ENCODE measurements at regions not wholly inside any gene's neighbourhood (a gene's known extent, or its start where the extent isn't known, plus 50 kb on each side); places are given as distances from the start of the nearest gene placed in this dataset.

DNA sequence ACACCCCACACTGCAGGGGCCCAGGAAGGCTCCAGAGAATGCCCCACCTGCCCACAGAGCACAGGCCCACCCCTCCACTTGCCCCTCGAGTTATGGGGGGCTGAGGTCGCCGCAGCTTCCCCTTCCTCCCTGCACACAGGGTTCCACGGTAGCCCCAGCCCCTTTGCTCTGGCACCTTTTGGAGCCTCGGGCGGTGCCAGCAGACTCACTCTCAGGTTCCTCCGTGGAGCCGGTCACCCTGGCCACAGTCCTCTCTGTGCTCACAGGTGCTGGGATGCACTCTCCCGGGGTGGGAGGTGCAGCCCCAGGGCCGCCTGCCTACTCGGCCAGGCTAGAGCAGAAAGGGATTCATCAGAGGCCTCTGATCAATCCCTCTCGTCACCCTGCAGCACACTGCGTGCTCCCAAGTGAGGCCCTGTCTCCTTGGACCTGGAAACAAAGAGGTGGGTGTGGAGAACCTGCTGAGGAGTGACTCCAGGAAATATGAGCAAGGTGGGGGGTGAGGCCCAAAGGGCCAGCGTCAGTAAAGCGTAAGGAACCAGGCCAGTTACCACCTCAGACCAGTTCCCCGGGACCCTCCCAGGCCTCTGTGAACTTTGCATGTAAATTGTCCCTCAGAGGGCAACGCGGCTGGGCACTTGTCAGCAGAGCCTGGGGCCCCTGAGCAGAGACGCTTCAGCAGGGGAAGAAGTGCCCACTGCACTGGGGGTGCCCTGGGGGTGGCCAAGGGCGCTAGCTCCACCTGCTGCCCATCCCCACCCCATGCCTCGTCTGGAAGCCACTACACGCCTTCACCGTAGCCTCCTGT, 167.8 kb downstream of the OLFM1 start:
- CTCF ChIA-PET = no interaction called here
- DNase-seq (ENCODE audit: extremely low spot score) = no peak
- TF ChIP-seq HDGF (IDR thresholded peaks at IDR 0.05; ENCODE audit: borderline replicate concordance) (no peak), FOXK2 (IDR thresholded peaks at IDR 0.05) (no peak), FOXM1 (IDR thresholded peaks at IDR 0.05; ENCODE audit: borderline replicate concordance) (no peak), TARDBP (IDR thresholded peaks at IDR 0.05) (no peak), ELF4 (IDR thresholded peaks at IDR 0.05) (no peak), SP1 (IDR thresholded peaks at IDR 0.05) (no peak), NFRKB (IDR thresholded peaks at IDR 0.05) (no peak), SUZ12 (IDR thresholded peaks at IDR 0.05) (no peak), FOXA1 (IDR thresholded peaks at IDR 0.05) (no peak), BHLHE40 (IDR thresholded peaks at IDR 0.05; ENCODE audit: borderline replicate concordance) (no peak), ZNF384 (IDR thresholded peaks at IDR 0.05) (no peak), LEF1 (IDR thresholded peaks at IDR 0.05; ENCODE audit: borderline replicate concordance) (no peak), ARNT (IDR thresholded peaks at IDR 0.05) (no peak), CTBP1 (IDR thresholded peaks at IDR 0.05; ENCODE audit: borderline replicate concordance) (no peak), L3MBTL2 (conservative IDR thresholded peaks at IDR 0.05) (no peak)
- TF ChIP-seq, protein P1, sequence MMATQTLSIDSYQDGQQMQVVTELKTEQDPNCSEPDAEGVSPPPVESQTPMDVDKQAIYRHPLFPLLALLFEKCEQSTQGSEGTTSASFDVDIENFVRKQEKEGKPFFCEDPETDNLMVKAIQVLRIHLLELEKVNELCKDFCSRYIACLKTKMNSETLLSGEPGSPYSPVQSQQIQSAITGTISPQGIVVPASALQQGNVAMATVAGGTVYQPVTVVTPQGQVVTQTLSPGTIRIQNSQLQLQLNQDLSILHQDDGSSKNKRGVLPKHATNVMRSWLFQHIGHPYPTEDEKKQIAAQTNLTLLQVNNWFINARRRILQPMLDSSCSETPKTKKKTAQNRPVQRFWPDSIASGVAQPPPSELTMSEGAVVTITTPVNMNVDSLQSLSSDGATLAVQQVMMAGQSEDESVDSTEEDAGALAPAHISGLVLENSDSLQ (IDR thresholded peaks at IDR 0.05) = no peak
- POLR2A ChIA-PET = no interaction called here

- ChIA-PET CTCF (interaction anchor here (0.6 kb wide), 1 partner anchor 19 kb away, joined by 3 read pairs; no protein-coding TSS in a partner anchor), POLR2A (no interaction called here)
- DNase-seq (ENCODE audit: extremely low spot score) = no peak
- TF ChIP-seq TARDBP (IDR thresholded peaks at IDR 0.05) (no peak), FOXA1 (IDR thresholded peaks at IDR 0.05) (no peak), SP1 (IDR thresholded peaks at IDR 0.05) (no peak), L3MBTL2 (conservative IDR thresholded peaks at IDR 0.05) (no peak), NFRKB (IDR thresholded peaks at IDR 0.05) (no peak), ZNF384 (IDR thresholded peaks at IDR 0.05) (no peak), FOXK2 (IDR thresholded peaks at IDR 0.05) (no peak), ARNT (IDR thresholded peaks at IDR 0.05) (no peak), CTBP1 (IDR thresholded peaks at IDR 0.05; ENCODE audit: borderline replicate concordance) (no peak), LEF1 (IDR thresholded peaks at IDR 0.05; ENCODE audit: borderline replicate concordance) (no peak), FOXM1 (IDR thresholded peaks at IDR 0.05; ENCODE audit: borderline replicate concordance) (no peak), ELF4 (IDR thresholded peaks at IDR 0.05) (no peak), HDGF (IDR thresholded peaks at IDR 0.05; ENCODE audit: borderline replicate concordance) (no peak), SUZ12 (IDR thresholded peaks at IDR 0.05) (no peak), BHLHE40 (IDR thresholded peaks at IDR 0.05; ENCODE audit: borderline replicate concordance) (no peak)
- TF ChIP-seq, protein P1 (IDR thresholded peaks at IDR 0.05) = no peak
Observed at GRCh38 chr9:135255841-135256580, 168.5 kb downstream of the OLFM1 start.

- TF ChIP-seq TARDBP (IDR thresholded peaks at IDR 0.05) (no peak), FOXM1 (IDR thresholded peaks at IDR 0.05; ENCODE audit: borderline replicate concordance) (no peak), SP1 (IDR thresholded peaks at IDR 0.05) (no peak), ZNF384 (IDR thresholded peaks at IDR 0.05) (no peak), ARNT (IDR thresholded peaks at IDR 0.05) (no peak), NFRKB (IDR thresholded peaks at IDR 0.05) (no peak), FOXK2 (IDR thresholded peaks at IDR 0.05) (no peak), FOXA1 (IDR thresholded peaks at IDR 0.05) (no peak), SUZ12 (IDR thresholded peaks at IDR 0.05) (no peak), LEF1 (IDR thresholded peaks at IDR 0.05; ENCODE audit: borderline replicate concordance) (no peak), BHLHE40 (IDR thresholded peaks at IDR 0.05; ENCODE audit: borderline replicate concordance) (no peak), L3MBTL2 (conservative IDR thresholded peaks at IDR 0.05) (no peak), HDGF (IDR thresholded peaks at IDR 0.05; ENCODE audit: borderline replicate concordance) (no peak), CTBP1 (IDR thresholded peaks at IDR 0.05; ENCODE audit: borderline replicate concordance) (no peak), ELF4 (IDR thresholded peaks at IDR 0.05) (no peak)
- TF ChIP-seq, protein P1 (IDR thresholded peaks at IDR 0.05) = no peak
- ChIA-PET CTCF (interaction anchor here (0.6 kb wide), 1 partner anchor 18 kb away, joined by 3 read pairs; no protein-coding TSS in a partner anchor), POLR2A (no interaction called here)
- no peak for DNase-seq (ENCODE audit: extremely low spot score)
Observed at GRCh38 chr9:135256581-135257354, 169.3 kb downstream of the OLFM1 start.

GRCh38 chr9:135258461-135258860, 171.0 kb downstream of the OLFM1 start:
- TF ChIP-seq SUZ12 (IDR thresholded peaks at IDR 0.05) (no peak), FOXM1 (IDR thresholded peaks at IDR 0.05; ENCODE audit: borderline replicate concordance) (no peak), HDGF (IDR thresholded peaks at IDR 0.05; ENCODE audit: borderline replicate concordance) (no peak), FOXK2 (IDR thresholded peaks at IDR 0.05) (no peak), LEF1 (IDR thresholded peaks at IDR 0.05; ENCODE audit: borderline replicate concordance) (no peak), ZNF384 (IDR thresholded peaks at IDR 0.05) (no peak), CTBP1 (IDR thresholded peaks at IDR 0.05; ENCODE audit: borderline replicate concordance) (no peak)
- POLR2A ChIA-PET = no interaction called here
- CTCF ChIA-PET = no interaction called here
- no peak for DNase-seq (ENCODE audit: extremely low spot score)

GRCh38 chr9:135259273-135259672, 171.8 kb downstream of the OLFM1 start:
- TF ChIP-seq ELF4 (IDR thresholded peaks at IDR 0.05) (no peak), FOXA1 (IDR thresholded peaks at IDR 0.05) (no peak), SUZ12 (IDR thresholded peaks at IDR 0.05) (no peak), BHLHE40 (IDR thresholded peaks at IDR 0.05; ENCODE audit: borderline replicate concordance) (no peak), HDGF (IDR thresholded peaks at IDR 0.05; ENCODE audit: borderline replicate concordance) (no peak), TARDBP (IDR thresholded peaks at IDR 0.05) (no peak), FOXM1 (IDR thresholded peaks at IDR 0.05; ENCODE audit: borderline replicate concordance) (no peak)
- CTCF ChIA-PET = no interaction called here
- POLR2A ChIA-PET = no interaction called here

More at GRCh38 chr9:135259273-135259672, 171.8 kb downstream of the OLFM1 start:
- no peak for DNase-seq (ENCODE audit: extremely low spot score)

Measured in HEK293T (cell line).